Kidney tubule cell (primary cell): ENCODE measurements at regions not wholly inside any gene's neighbourhood (a gene's known extent, or its start where the extent isn't known, plus 50 kb on each side); places are given as distances from the start of the nearest gene placed in this dataset.

Experiments used
- DNase-seq: peaks from one replicate; pipeline ENCODE4 v3.0.0-alpha.2; 2018; ENCODE audit warnings: low spot score

- peak; percentile 76 for DNase-seq
These were observed 305.7 kb downstream of the ACTL7B start for GRCh38 chr9:108550106-108550505.

- DNase-seq, result peak; percentile 98
These were observed 306.6 kb downstream of the ACTL7B start for GRCh38 chr9:108549184-108549583.

GRCh38 chr9:108547411-108548135, 308.2 kb downstream of the ACTL7B start:
- peak; percentile 51 for DNase-seq

- DNase-seq, result no peak
These were observed 309.6 kb downstream of the ACTL7B start for GRCh38 chr9:108546215-108546614.

- DNase-seq, result no peak
These were observed 310.4 kb downstream of the ACTL7B start for GRCh38 chr9:108545436-108545835.

GRCh38 chr9:108544866-108545265, 310.9 kb downstream of the ACTL7B start:
- no peak for DNase-seq

GRCh38 chr9:108543251-108543778, 312.5 kb downstream of the ACTL7B start:
- DNase-seq, result peak; percentile 97

GRCh38 chr9:108537756-108538155, 318.0 kb downstream of the ACTL7B start:
- peak; percentile 60 for DNase-seq

GRCh38 chr9:108536836-108537601, 318.8 kb downstream of the ACTL7B start:
- peak; percentile 78 for DNase-seq

- no peak for DNase-seq
These were observed 320.3 kb downstream of the ACTL7B start for GRCh38 chr9:108535526-108535925.

- DNase-seq, result peak; percentile 88
These were observed 321.0 kb downstream of the ACTL7B start for GRCh38 chr9:108534741-108535140.

GRCh38 chr9:108530141-108530540, 325.6 kb downstream of the ACTL7B start:
- no peak for DNase-seq

GRCh38 chr9:108528231-108528630, 327.6 kb downstream of the ACTL7B start:
- no peak for DNase-seq

GRCh38 chr9:108526518-108526917, 329.3 kb downstream of the ACTL7B start:
- DNase-seq, result no peak

- no peak for DNase-seq
These were observed 330.6 kb downstream of the ACTL7B start for GRCh38 chr9:108525186-108525585.

GRCh38 chr9:108521063-108521590, 334.7 kb downstream of the ACTL7B start:
- DNase-seq, result peak; percentile 64

- DNase-seq, result no peak
These were observed 336.3 kb downstream of the ACTL7B start for GRCh38 chr9:108519437-108519836.

GRCh38 chr9:108517651-108518365, 338.0 kb downstream of the ACTL7B start:
- DNase-seq, result no peak

GRCh38 chr9:108516391-108516790, 339.4 kb downstream of the ACTL7B start:
- DNase-seq, result no peak

- no peak for DNase-seq
These were observed 339.9 kb downstream of the ACTL7B start for GRCh38 chr9:108515856-108516255.

- DNase-seq, result no peak
These were observed 343.2 kb downstream of the ACTL7B start for GRCh38 chr9:108512426-108513173.

- no peak for DNase-seq
These were observed 344.5 kb downstream of the ACTL7B start for GRCh38 chr9:108511307-108511706.
